T-helper 17 cell (primary cell): ENCODE measurements at regions not wholly inside any gene's neighbourhood (a gene's known extent, or its start where the extent isn't known, plus 50 kb on each side); places are given as distances from the start of the nearest gene placed in this dataset.

Experiments used
- ATAC-seq: fragments of 150-1000 bp; cut with Tn5 transposase; 2 replicates; pipeline ENCODE4 v1.10.0; 2021; ENCODE audit warnings: mild to moderate bottlenecking, moderate library complexity
- DNase-seq, 3 donors: peaks; one replicate each; pipeline versions ENCODE4 v3.0.0 to v3.0.0-alpha.2; 2020 to 2021
- H3K9me3 ChIP-seq: one replicate; pipeline ENCODE4 v1.7.0; 2013; ENCODE audit warnings: low read length, mild to moderate bottlenecking; ENCODE audit not compliant: control insufficient read depth, poor library complexity, severe bottlenecking
- H3K27ac Mint-ChIP-seq: one replicate; pipeline ENCODE4 v1.8.0; 2022; ENCODE audit warnings: mild to moderate bottlenecking, moderate library complexity, mixed read lengths
- H3K27me3 Mint-ChIP-seq: one replicate; pipeline ENCODE4 v1.8.0; 2022; ENCODE audit warnings: mixed read lengths
- H3K36me3 Mint-ChIP-seq: one replicate; pipeline ENCODE4 v1.8.0; 2022; ENCODE audit warnings: low read depth, mixed read lengths
- H3K4me1 Mint-ChIP-seq: one replicate; pipeline ENCODE4 v1.8.0; 2022; ENCODE audit warnings: mild to moderate bottlenecking, mixed read lengths
- H3K4me3 Mint-ChIP-seq: one replicate; pipeline ENCODE4 v1.8.0; 2022; ENCODE audit warnings: mild to moderate bottlenecking, moderate library complexity, mixed read lengths

DNA sequence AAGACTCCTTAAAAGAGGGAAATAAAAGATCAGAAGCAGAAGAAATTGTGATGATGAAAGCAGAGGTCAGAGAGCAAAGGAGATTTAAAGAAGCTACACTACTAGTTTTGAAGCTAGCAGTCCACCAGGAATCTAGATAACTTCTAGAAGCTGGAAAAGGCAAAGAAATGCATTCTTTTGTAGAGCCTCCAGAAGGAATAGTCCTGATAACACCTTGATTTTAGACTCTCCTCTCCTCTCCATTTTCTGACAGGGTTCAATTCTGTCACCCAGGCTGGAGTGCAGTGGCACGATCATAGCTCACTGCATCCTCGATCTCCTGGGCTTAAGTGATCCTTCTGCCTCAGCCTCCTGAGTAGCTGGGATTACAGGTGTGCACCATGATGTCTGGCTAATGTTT lies 1187.3 kb upstream of the CNTN5 start:
- H3K4me3 Mint-ChIP-seq = no peak overlapping the region
- DNase-seq (no peak), ATAC-seq (no peak)
- no peaks in the 10 kb centered on the region for H3K9me3 ChIP-seq
- H3K36me3 Mint-ChIP-seq = no peaks in the 10 kb centered on the region
- no peaks in the 10 kb centered on the region for H3K4me1 Mint-ChIP-seq
- H3K27ac Mint-ChIP-seq = no peak overlapping the region
- no peaks in the 10 kb centered on the region for H3K27me3 Mint-ChIP-seq

DNA sequence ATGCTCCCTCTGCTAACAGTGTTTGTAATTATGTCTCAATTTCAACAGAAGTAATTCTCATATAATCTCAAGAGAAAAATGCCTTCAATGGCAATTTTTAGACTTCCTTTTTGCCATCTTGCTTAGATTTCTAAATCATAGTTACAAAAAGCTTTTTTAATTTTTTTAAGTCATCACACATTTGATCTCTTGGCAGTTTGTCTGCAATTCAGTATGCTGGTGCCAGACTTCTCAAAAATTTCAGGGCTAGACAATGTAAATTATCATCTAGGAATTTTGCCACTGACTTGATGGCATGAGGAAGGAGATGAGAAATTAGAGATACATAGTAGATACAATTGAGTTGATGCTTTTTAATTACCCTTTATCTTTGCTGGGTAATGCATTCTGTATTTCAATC lies 1176.7 kb upstream of the CNTN5 start:
- Mint-ChIP-seq H3K27me3 (no peaks in the 10 kb centered on the region), H3K4me1 (no peaks in the 10 kb centered on the region), H3K36me3 (no peaks in the 10 kb centered on the region), H3K4me3 (no peak overlapping the region), H3K27ac (no peak overlapping the region)
- no peak for DNase-seq
- no peak for ATAC-seq
- H3K9me3 ChIP-seq = no peaks in the 10 kb centered on the region

DNA sequence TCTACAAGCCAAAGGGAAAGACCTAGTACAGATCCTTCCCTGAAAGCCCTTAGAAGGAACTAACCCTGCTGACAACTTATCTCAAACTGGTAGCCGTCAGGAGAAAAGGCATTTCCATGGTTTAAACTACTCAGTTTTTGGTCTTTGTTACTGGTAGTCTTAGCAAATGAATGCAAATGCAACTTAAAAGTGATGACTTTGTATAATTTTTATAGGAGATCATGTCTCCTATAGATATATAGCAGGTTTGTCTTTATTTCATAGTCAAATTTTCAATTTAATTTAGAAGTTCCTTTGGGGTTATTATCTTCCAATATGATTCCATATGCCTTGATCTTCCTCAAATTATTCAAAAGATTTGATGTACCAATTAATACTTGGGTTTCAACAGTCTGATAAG lies 1173.0 kb upstream of the CNTN5 start:
- no peaks in the 10 kb centered on the region for H3K36me3 Mint-ChIP-seq
- ATAC-seq (no peak), DNase-seq (no peak)
- H3K27ac Mint-ChIP-seq = no peak overlapping the region
- no peaks in the 10 kb centered on the region for H3K9me3 ChIP-seq
- H3K27me3 Mint-ChIP-seq = no peaks in the 10 kb centered on the region
- H3K4me1 Mint-ChIP-seq = no peaks in the 10 kb centered on the region
- no peak overlapping the region for H3K4me3 Mint-ChIP-seq

DNA sequence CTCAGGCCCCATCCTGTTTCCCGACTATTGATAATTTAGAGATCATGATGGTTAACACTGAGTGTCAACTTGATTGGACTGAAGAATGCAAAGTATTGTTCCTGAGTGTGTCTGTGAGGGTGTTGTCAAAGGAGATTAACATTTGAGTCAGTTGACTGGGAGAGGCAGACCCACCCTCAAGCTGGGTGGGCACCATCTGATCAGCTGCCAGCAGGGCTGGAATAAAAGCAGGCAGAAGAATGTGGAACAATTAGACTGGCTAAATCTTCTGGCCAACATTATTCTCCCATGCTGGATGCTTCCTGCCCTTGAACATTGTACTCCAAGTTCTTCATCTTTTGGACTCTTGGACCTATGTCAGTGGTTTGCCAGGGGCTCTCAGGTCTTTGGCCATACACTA lies 1170.0 kb upstream of the CNTN5 start:
- ATAC-seq (no peak), DNase-seq (no peak)
- Mint-ChIP-seq H3K27ac (no peak overlapping the region), H3K4me1 (no peaks in the 10 kb centered on the region), H3K27me3 (no peaks in the 10 kb centered on the region), H3K36me3 (no peaks in the 10 kb centered on the region), H3K4me3 (no peak overlapping the region)
- H3K9me3 ChIP-seq = no peaks in the 10 kb centered on the region

DNA sequence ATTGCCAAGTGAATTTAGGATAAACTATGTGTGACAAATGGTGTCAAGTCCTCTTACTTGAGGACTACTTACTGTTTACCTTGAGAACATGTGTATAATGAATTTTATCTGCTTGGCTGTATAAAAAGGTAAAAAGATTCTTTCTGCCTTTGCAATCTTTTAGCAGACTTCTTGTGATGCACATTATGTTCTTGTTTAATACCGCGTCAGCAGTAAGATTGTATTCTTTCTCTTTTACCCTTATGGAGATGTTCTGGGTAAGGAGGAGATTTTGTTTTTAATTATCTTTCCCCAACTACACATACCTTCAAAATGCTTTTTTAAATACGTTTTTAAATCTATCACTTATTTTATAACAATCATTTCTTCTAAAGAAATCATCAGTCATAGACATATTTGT lies 1166.4 kb upstream of the CNTN5 start:
- Mint-ChIP-seq H3K4me1 (no peaks in the 10 kb centered on the region), H3K27ac (no peak overlapping the region), H3K36me3 (no peaks in the 10 kb centered on the region), H3K27me3 (no peaks in the 10 kb centered on the region), H3K4me3 (no peak overlapping the region)
- DNase-seq = no peak
- ATAC-seq = no peak
- no peaks in the 10 kb centered on the region for H3K9me3 ChIP-seq

DNA sequence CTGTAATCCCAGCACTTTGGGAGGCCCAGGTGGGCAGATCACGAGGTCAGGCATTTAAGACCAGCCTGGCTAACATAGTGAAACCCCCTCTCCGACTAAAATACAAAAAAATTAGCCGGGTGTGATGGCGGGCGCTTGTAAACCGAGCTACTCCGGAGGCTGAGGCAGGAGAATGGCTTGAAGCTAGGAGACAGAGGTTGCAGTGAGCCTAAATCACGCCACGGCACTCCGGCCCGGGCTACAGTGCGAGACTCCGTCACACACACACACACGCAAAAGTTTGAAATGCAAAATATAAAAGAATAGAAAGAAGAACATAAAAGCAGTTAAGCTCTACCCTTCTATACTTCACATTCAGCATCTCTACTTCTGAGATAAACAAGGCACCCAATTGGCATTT lies 1165.9 kb upstream of the CNTN5 start:
- no peak overlapping the region for H3K27ac Mint-ChIP-seq
- H3K4me3 Mint-ChIP-seq = no peak overlapping the region
- H3K9me3 ChIP-seq = no peaks in the 10 kb centered on the region
- no peak for DNase-seq
- no peaks in the 10 kb centered on the region for H3K36me3 Mint-ChIP-seq
- H3K4me1 Mint-ChIP-seq = no peaks in the 10 kb centered on the region
- no peak for ATAC-seq
- H3K27me3 Mint-ChIP-seq = no peaks in the 10 kb centered on the region

DNA sequence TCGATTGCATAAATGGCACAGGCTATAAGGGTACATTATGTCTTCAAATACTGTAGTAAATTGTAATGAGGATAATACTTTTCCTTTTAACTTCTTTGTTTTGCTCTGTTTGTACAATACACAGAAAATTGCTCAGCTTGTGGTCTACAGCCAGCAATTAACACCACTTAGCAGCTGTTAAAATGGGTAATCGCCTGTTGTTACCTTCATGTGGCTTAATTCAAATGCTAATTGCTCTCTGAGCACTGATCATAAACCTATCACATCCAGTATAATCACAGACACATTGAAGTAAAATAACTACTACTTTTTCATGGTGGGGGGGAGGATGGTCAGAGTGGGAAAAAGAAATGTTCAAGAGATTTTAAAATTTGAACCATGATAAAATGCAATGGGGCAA lies 1164.1 kb upstream of the CNTN5 start:
- H3K4me1 Mint-ChIP-seq = no peaks in the 10 kb centered on the region
- DNase-seq (no peak), ATAC-seq (no peak)
- H3K27me3 Mint-ChIP-seq = no peaks in the 10 kb centered on the region
- no peaks in the 10 kb centered on the region for H3K36me3 Mint-ChIP-seq
- no peak overlapping the region for H3K27ac Mint-ChIP-seq
- no peak overlapping the region for H3K4me3 Mint-ChIP-seq
- H3K9me3 ChIP-seq = no peaks in the 10 kb centered on the region

DNA sequence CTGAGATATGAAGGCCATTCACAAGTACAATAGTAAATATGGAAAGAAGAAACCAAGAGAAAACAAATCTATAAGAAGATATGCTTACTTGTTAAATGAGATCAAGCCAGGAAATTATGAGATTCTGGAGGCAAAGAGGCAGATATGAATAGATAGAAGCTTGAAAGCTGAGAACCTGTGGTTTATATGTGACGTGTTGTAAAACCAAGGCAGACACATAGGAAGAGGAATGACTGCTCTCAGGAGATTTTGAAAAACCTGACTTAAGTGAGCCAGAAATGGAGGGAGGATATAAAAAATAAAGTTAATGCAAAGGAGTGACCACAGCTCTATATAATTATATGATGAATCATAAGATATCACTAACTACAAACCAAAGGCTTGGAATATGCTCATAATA lies 1160.5 kb upstream of the CNTN5 start:
- Mint-ChIP-seq H3K4me3 (no peak overlapping the region), H3K36me3 (no peaks in the 10 kb centered on the region), H3K4me1 (no peaks in the 10 kb centered on the region), H3K27ac (no peak overlapping the region), H3K27me3 (no peaks in the 10 kb centered on the region)
- no peak for ATAC-seq
- no peak for DNase-seq
- H3K9me3 ChIP-seq = no peaks in the 10 kb centered on the region

DNA sequence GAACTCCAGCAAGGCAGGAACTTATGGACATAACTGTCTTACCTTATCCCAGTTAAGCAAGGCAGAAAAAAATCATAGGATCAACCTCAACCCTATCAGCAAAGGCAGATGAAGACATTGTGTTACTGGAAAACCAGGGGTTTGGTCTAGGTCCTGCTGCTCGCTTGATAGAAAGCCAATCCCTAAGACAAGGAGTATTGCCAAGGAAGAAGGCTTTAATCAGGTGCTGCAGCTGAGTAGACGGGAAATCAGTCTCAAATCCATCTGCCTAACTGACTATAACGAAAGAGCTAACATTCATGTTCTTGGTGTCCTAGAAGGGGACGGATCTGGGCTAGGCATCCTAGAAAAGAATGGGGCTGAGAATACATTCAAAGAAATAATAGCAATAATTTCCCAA lies 1158.7 kb upstream of the CNTN5 start:
- ATAC-seq = no peak
- Mint-ChIP-seq H3K36me3 (no peaks in the 10 kb centered on the region), H3K27ac (no peak overlapping the region), H3K4me1 (no peaks in the 10 kb centered on the region), H3K4me3 (no peak overlapping the region), H3K27me3 (no peaks in the 10 kb centered on the region)
- H3K9me3 ChIP-seq = no peaks in the 10 kb centered on the region
- DNase-seq = no peak

DNA sequence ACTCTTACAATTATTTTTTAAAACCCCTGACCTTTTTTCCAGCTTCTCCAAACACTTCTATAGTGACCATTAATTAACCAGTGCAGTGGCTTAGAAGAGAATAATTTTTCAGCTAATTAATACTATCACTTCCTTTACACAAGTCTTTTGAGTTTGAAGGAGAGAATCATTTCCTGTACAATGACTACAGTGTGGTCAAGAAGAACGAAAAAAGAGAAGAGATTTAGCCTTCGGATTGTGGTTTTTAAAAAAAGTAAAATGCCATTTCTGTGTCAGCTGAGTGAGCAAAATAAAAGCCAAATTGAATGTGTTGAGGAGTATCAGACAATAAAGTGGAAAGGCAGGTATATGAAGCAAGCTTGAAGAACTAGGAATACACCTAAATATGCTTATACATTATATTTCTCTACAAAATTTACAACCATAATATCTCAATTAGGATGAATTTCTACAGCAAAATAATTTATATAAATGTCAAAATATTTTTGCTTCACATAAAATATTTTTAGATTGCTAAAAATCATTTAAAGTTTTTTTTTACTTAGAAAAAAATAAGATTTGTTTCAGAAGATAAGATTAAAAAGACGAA lies 1155.2 kb upstream of the CNTN5 start:
- H3K4me3 Mint-ChIP-seq = no peak overlapping the region
- H3K9me3 ChIP-seq = no peaks in the 10 kb centered on the region
- no peak for DNase-seq
- no peak overlapping the region for H3K27ac Mint-ChIP-seq
- ATAC-seq = no peak
- H3K36me3 Mint-ChIP-seq = no peaks in the 10 kb centered on the region
- no peaks in the 10 kb centered on the region for H3K4me1 Mint-ChIP-seq
- no peaks in the 10 kb centered on the region for H3K27me3 Mint-ChIP-seq

DNA sequence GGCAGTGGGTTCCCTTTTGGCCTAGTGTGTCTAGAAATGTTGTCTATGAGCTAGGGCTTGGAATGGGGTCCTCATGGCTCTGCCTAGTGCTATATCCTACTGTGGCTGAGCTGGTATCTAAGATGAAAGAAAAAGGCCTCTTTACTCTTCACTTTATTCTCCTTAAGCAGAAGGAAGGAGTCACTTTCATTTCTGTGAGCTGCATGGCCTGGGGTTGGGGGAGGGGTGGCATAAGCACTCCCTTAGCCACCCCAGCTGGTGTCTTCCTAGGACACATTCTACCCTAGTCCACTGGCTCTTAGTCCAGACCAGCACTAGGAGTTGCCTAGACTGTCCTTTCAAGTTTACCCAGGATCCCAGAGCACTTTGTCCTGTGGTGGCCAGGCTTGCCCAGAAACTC lies 1148.9 kb upstream of the CNTN5 start:
- Mint-ChIP-seq H3K27me3 (no peaks in the 10 kb centered on the region), H3K36me3 (no peaks in the 10 kb centered on the region), H3K4me1 (no peaks in the 10 kb centered on the region), H3K27ac (no peak overlapping the region), H3K4me3 (no peak overlapping the region)
- DNase-seq (no peak), ATAC-seq (no peak)
- H3K9me3 ChIP-seq = no peaks in the 10 kb centered on the region

DNA sequence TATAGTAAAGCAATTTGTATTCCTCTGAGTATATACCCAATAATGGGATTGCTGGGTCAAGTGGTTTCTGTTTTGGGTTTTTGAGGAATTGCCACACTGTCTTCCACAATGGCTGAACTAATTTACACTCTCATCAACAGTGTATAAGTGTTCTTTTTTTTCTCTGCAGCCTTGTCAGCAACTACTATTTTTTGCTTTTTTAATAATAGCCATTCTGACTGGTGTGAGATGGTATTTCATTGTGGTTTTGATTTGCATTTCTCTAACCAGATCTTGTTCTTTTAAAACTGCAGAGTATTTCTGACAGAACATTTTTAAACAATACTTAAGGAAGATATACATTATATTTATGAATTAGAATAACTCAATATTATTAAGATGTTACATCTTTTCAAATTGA lies 1140.5 kb upstream of the CNTN5 start:
- no peaks in the 10 kb centered on the region for H3K4me1 Mint-ChIP-seq
- H3K4me3 Mint-ChIP-seq = no peak overlapping the region
- no peaks in the 10 kb centered on the region for H3K36me3 Mint-ChIP-seq
- no peak overlapping the region for H3K27ac Mint-ChIP-seq
- DNase-seq = no peak
- no peak for ATAC-seq
- H3K27me3 Mint-ChIP-seq = no peaks in the 10 kb centered on the region
- H3K9me3 ChIP-seq = no peaks in the 10 kb centered on the region

DNA sequence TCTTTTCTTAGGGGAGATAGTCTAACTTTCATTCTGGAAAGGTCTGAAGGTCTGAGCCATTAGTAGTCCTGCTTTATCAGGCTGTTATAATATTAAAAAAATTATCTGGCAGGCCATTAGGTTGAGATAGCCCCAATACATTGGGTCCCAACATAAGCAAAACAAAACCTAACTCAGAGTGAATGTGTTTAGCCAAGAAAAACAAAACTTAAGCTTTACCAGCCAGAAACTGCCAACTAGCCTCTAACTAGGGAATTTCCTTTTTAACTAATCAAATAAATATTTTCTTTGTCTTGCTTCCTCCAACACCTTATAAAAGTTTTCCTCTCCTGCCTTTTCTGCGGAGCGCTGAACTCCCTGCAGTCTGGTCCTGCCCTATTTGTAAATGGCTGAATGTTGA lies 1137.7 kb upstream of the CNTN5 start:
- no peaks in the 10 kb centered on the region for H3K36me3 Mint-ChIP-seq
- DNase-seq (no peak), ATAC-seq (no peak)
- H3K27ac Mint-ChIP-seq = no peak overlapping the region
- no peak overlapping the region for H3K4me3 Mint-ChIP-seq
- no peaks in the 10 kb centered on the region for H3K27me3 Mint-ChIP-seq
- no peaks in the 10 kb centered on the region for H3K4me1 Mint-ChIP-seq
- no peaks in the 10 kb centered on the region for H3K9me3 ChIP-seq

DNA sequence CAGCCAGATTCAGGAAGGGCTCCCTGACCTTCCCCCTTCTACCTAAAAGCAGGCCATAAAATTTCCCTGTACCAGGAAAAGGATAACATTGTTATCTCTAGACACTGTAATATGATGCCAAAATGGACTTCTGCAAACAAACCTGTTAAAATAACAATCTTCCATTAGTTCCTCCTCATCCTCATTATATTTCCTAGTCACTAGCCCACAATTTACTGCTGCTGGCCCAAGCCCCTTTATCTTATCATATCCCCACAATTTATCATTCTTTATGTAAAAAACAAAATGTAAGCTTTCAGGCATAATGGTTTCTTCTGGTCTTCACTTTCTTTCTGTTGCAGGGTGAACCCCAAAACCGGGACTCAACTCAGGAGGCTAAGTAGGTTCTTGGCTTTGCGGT lies 1132.1 kb upstream of the CNTN5 start:
- Mint-ChIP-seq H3K27me3 (no peaks in the 10 kb centered on the region), H3K4me1 (no peaks in the 10 kb centered on the region), H3K36me3 (no peaks in the 10 kb centered on the region), H3K27ac (no peak overlapping the region), H3K4me3 (no peak overlapping the region)
- DNase-seq = no peak
- H3K9me3 ChIP-seq = no peaks in the 10 kb centered on the region
- ATAC-seq = no peak

DNA sequence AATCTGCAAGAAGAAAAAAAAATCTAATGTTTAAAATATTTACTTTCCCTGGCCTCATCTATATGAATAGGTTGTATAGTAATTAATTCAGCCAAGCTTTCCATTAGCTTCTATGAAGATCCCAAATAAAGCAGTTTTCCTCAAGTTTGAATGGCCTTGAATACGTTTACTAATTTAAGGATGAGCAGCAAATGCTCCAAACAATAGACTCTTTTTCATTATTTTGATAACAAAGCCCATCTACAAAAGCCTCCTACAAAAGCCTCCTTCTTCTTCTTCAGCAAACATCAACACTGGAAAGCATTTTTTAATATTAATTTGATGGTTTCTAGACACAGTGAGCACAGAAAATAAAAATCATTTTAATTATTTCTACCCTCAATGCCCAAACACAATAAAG lies 1130.3 kb upstream of the CNTN5 start:
- DNase-seq (no peak), ATAC-seq (no peak)
- no peaks in the 10 kb centered on the region for H3K4me1 Mint-ChIP-seq

More for the DNA sequence above, 1130.3 kb upstream of the CNTN5 start:
- H3K9me3 ChIP-seq = no peaks in the 10 kb centered on the region
- H3K27ac Mint-ChIP-seq = no peak overlapping the region
- H3K36me3 Mint-ChIP-seq = no peaks in the 10 kb centered on the region
- no peak overlapping the region for H3K4me3 Mint-ChIP-seq
- no peaks in the 10 kb centered on the region for H3K27me3 Mint-ChIP-seq
